ENCODE measurements at regions not wholly inside any gene's neighbourhood (a gene's known extent, or its start where the extent isn't known, plus 50 kb on each side); places are given as distances from the start of the nearest gene placed in this dataset.

DNA sequence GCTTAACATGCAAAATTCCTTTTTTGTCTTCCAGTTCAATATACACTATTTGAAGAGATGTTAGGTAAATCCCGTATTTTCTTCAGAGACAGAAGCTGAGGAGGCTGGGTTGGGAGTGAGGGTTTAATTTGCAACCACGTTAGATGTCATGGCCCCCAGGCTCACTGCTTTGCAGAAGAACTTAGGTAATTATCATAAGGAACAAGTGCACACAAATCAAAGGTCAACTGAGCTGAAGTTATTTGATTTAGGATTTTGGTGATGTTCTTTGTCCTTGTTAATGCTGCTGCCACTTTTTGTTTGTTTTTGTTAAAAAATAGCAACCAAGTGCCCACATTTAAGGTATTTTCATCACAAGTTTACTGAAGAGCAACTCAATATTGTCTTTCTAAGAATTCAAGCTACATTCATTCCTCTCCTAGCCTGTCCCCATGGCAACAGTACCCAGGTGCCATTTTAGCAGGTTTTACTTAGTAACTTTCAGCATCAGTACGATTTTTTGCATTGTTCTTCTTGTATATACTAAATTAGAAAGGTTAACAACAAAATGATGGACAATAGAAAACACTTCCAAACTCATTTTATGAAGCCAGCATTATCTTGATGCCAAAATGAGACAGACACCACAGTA, 62.9 kb upstream of the NDUFV2 start:
- POLR2A ChIA-PET, result interaction anchor here (0.7 kb wide), 1 partner anchor 1750 kb away, joined by 3 read pairs; no protein-coding TSS in a partner anchor

GRCh38 chr18:9042766-9043481, 59.6 kb upstream of the NDUFV2 start:
- CTCF ChIA-PET, result no interaction called here
- H3K4me1 ChIP-seq (ENCODE audit: control insufficient read depth, insufficient read depth, low read length), result no peaks in the 10 kb centered on the region
- ATAC-seq, result no peak
- no peak overlapping the region for H3K4me3 ChIP-seq (ENCODE audit: low read depth in 2 of 2, low read length in 2 of 2)
- POLR2A ChIA-PET, result no interaction called here
- H3K27me3 ChIP-seq (ENCODE audit: control insufficient read depth, insufficient read depth, low read length), result no peaks in the 10 kb centered on the region
- intact Hi-C loops (cut with micrococcal nuclease; ENCODE audit: unreplicated experiment) (no loop called here), in situ Hi-C loops (cut with HindIII; ENCODE audit: low pct_unique_long_range_greater_than_20kb, low sequenced_read_pairs) (no loop called here)
- H3K36me3 ChIP-seq (ENCODE audit: control insufficient read depth, insufficient read depth, low read length), result no peaks in the 10 kb centered on the region
- BruUV-seq (replicated peaks), result no TSS peak
- H3K27ac ChIP-seq (ENCODE audit: low read length), result no peak overlapping the region
- TF ChIP-seq POLR2AphosphoS5 (IDR thresholded peaks at IDR 0.05; ENCODE audit: low read depth, low read length) (no peak), TCF7L2 (IDR thresholded peaks at IDR 0.05; ENCODE audit: low read depth, low read length) (no peak), REST (IDR thresholded peaks at IDR 0.05; ENCODE audit: insufficient read depth in 1 of 2, low read depth in 2 of 2, low read length in 1 of 2) (no peak), SIN3A (IDR thresholded peaks at IDR 0.05; ENCODE audit: borderline replicate concordance, insufficient read depth, low read depth, low read length) (no peak)
- TF ChIP-seq, protein P1, sequence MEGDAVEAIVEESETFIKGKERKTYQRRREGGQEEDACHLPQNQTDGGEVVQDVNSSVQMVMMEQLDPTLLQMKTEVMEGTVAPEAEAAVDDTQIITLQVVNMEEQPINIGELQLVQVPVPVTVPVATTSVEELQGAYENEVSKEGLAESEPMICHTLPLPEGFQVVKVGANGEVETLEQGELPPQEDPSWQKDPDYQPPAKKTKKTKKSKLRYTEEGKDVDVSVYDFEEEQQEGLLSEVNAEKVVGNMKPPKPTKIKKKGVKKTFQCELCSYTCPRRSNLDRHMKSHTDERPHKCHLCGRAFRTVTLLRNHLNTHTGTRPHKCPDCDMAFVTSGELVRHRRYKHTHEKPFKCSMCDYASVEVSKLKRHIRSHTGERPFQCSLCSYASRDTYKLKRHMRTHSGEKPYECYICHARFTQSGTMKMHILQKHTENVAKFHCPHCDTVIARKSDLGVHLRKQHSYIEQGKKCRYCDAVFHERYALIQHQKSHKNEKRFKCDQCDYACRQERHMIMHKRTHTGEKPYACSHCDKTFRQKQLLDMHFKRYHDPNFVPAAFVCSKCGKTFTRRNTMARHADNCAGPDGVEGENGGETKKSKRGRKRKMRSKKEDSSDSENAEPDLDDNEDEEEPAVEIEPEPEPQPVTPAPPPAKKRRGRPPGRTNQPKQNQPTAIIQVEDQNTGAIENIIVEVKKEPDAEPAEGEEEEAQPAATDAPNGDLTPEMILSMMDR (IDR thresholded peaks at IDR 0.05), result no peak
- H3K9me3 ChIP-seq (ENCODE audit: control insufficient read depth, insufficient read depth, low read depth, low read length), result no peaks in the 10 kb centered on the region
- no peak for DNase-seq (ENCODE audit: low read depth, low spot score)

More for the DNA sequence above, 62.9 kb upstream of the NDUFV2 start:
- DNase-seq (ENCODE audit: low read depth, low spot score) (no peak), ATAC-seq (no peak)
- intact Hi-C loops (cut with micrococcal nuclease; ENCODE audit: unreplicated experiment) (no loop called here), in situ Hi-C loops (cut with HindIII; ENCODE audit: low pct_unique_long_range_greater_than_20kb, low sequenced_read_pairs) (no loop called here)
- CTCF ChIA-PET, result interaction anchor here (0.6 kb wide), 1 partner anchor 347 kb away, joined by 5 read pairs; no protein-coding TSS in a partner anchor
- TF ChIP-seq POLR2AphosphoS5 (IDR thresholded peaks at IDR 0.05; ENCODE audit: low read depth, low read length) (no peak), TCF7L2 (IDR thresholded peaks at IDR 0.05; ENCODE audit: low read depth, low read length) (no peak), REST (IDR thresholded peaks at IDR 0.05; ENCODE audit: insufficient read depth in 1 of 2, low read depth in 2 of 2, low read length in 1 of 2) (no peak), SIN3A (IDR thresholded peaks at IDR 0.05; ENCODE audit: borderline replicate concordance, insufficient read depth, low read depth, low read length) (no peak)
- TF ChIP-seq, protein P1 (IDR thresholded peaks at IDR 0.05), result no peak
- BruUV-seq (replicated peaks), result no TSS peak
- Histone ChIP-seq H3K27ac (ENCODE audit: low read length) (no peak overlapping the region), H3K4me1 (ENCODE audit: control insufficient read depth, insufficient read depth, low read length) (no peaks in the 10 kb centered on the region), H3K36me3 (ENCODE audit: control insufficient read depth, insufficient read depth, low read length) (no peaks in the 10 kb centered on the region), H3K27me3 (ENCODE audit: control insufficient read depth, insufficient read depth, low read length) (no peaks in the 10 kb centered on the region), H3K9me3 (ENCODE audit: control insufficient read depth, insufficient read depth, low read depth, low read length) (no peaks in the 10 kb centered on the region), H3K4me3 (ENCODE audit: low read depth in 2 of 2, low read length in 2 of 2) (no peak overlapping the region)

Measured in Panc1 (cell line).